WTC11 (cell line): ENCODE measurements at regions not wholly inside any gene's neighbourhood (a gene's known extent, or its start where the extent isn't known, plus 50 kb on each side); places are given as distances from the start of the nearest gene placed in this dataset.

Source experiments
- AR ChIP-seq: fragments of 250-450 bp; sonication (Bioruptor Pico); IDR thresholded peaks from 2 replicates; pipeline ENCODE4 v1.9.0; 2021; ENCODE audit warnings: mild to moderate bottlenecking
- TCF7 ChIP-seq: sonication (generic); formaldehyde crosslinking; IDR thresholded peaks from 2 replicates; pipeline ENCODE4 v1.8.0; 2022; ENCODE audit warnings: mild to moderate bottlenecking, low read depth, missing genetic modification reagents, moderate library complexity
- USF2 ChIP-seq: sonication (generic); formaldehyde crosslinking; IDR thresholded peaks from 2 replicates; pipeline ENCODE4 v1.8.1; 2023; ENCODE audit warnings: mild to moderate bottlenecking, missing genetic modification reagents, moderate library complexity
- ZNF671 ChIP-seq: fragments of 250-450 bp; sonication (Bioruptor Pico); IDR thresholded peaks from 2 replicates; pipeline ENCODE4 v1.8.0; 2021; ENCODE audit warnings: mild to moderate bottlenecking
- TF ChIP-seq, protein P1 (sequence below): fragments of 200-600 bp; IDR thresholded peaks from 2 replicates; pipeline ENCODE4 v1.8.0; 2022; ENCODE audit warnings: antibody characterized with exemption
- TF ChIP-seq, protein P2 (sequence below): sonication (generic); formaldehyde crosslinking; IDR thresholded peaks from 2 replicates; pipeline ENCODE4 v1.8.1; 2022; ENCODE audit warnings: low read depth, mild to moderate bottlenecking, moderate library complexity, missing genetic modification reagents, borderline replicate concordance
- TF ChIP-seq, protein P3 (sequence below): sonication (generic); formaldehyde crosslinking; IDR thresholded peaks from 2 replicates; pipeline ENCODE4 v1.8.0; 2022; ENCODE audit warnings: mild to moderate bottlenecking, missing genetic modification reagents

GRCh38 chr18:55141318-55141717 lies 182.1 kb upstream of the CCDC68 start:
- TF ChIP-seq AR, result no peak
- TF ChIP-seq, protein P1, sequence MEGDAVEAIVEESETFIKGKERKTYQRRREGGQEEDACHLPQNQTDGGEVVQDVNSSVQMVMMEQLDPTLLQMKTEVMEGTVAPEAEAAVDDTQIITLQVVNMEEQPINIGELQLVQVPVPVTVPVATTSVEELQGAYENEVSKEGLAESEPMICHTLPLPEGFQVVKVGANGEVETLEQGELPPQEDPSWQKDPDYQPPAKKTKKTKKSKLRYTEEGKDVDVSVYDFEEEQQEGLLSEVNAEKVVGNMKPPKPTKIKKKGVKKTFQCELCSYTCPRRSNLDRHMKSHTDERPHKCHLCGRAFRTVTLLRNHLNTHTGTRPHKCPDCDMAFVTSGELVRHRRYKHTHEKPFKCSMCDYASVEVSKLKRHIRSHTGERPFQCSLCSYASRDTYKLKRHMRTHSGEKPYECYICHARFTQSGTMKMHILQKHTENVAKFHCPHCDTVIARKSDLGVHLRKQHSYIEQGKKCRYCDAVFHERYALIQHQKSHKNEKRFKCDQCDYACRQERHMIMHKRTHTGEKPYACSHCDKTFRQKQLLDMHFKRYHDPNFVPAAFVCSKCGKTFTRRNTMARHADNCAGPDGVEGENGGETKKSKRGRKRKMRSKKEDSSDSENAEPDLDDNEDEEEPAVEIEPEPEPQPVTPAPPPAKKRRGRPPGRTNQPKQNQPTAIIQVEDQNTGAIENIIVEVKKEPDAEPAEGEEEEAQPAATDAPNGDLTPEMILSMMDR, result no peak
- TF ChIP-seq ZNF671 (CRISPR knock-in tag), result no peak
- TF ChIP-seq, protein P2, sequence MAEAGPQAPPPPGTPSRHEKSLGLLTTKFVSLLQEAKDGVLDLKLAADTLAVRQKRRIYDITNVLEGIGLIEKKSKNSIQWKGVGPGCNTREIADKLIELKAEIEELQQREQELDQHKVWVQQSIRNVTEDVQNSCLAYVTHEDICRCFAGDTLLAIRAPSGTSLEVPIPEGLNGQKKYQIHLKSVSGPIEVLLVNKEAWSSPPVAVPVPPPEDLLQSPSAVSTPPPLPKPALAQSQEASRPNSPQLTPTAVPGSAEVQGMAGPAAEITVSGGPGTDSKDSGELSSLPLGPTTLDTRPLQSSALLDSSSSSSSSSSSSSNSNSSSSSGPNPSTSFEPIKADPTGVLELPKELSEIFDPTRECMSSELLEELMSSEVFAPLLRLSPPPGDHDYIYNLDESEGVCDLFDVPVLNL (CRISPR knock-in tag), result no peak
- TF ChIP-seq, protein P3, sequence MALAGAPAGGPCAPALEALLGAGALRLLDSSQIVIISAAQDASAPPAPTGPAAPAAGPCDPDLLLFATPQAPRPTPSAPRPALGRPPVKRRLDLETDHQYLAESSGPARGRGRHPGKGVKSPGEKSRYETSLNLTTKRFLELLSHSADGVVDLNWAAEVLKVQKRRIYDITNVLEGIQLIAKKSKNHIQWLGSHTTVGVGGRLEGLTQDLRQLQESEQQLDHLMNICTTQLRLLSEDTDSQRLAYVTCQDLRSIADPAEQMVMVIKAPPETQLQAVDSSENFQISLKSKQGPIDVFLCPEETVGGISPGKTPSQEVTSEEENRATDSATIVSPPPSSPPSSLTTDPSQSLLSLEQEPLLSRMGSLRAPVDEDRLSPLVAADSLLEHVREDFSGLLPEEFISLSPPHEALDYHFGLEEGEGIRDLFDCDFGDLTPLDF (CRISPR knock-in tag), result no peak
- no peak for TF ChIP-seq USF2 (CRISPR knock-in tag)
- TF ChIP-seq TCF7 (CRISPR knock-in tag), result no peak
